Stromal cell of bone marrow (primary cell): ENCODE measurements at regions not wholly inside any gene's neighbourhood (a gene's known extent, or its start where the extent isn't known, plus 50 kb on each side); places are given as distances from the start of the nearest gene placed in this dataset.
"Not testable (repeated sequence)": the region's sequence is repeated elsewhere in the genome, so short reads cannot be mapped to it uniquely, and the experiment has no call there.

Experiments used
- DNase-seq: peaks from one replicate; pipeline ENCODE4 v3.0.0-alpha.2; 2012; ENCODE audit warnings: low read depth

DNA sequence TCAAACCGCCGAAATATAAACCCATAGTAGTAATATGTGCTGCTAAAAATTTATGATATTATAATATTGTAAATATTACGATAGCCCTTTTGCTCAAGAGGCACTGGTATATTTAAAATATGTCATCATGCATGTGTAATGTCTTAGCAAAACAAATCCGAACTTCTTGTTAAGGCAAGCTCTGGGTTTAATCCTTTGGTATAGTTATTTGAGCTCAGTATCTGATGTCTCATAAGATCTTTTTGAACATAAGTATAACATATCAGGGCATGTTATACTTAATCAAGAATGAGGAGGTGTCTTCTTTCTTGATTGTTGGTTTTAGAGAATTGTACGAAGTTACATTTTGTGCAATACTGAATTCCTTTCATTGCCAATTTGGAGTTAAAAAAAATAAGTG is 154.1 kb upstream of the CBLB start:
- DNase-seq, result no peak

DNA sequence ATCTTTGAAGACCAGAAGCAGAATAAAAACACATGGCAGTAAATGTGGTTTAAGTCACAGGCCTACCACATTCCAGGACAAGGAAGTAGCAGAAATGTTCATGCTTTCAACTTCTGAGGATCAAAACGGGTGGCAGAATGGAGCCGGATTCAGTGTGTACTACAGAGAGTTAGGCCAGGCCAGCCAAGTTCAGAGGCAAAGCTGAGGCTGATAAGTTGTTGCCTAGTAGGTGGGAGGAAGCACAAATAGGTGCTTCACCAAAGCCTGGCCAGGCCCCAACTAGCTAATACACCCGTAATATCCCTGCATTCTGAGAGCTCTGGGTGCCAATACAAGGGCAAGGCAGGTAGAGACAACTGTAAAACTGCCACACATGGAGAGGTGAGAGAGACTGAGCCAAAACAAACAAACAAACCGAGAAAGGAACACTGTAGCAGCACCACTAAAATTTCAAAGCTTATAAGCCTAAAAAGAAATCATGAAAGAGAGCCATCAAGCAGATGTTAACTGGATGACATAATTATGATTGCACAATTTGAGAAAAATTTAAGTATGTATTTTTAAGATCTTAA is 156.4 kb upstream of the CBLB start:
- DNase-seq, result no peak

DNA sequence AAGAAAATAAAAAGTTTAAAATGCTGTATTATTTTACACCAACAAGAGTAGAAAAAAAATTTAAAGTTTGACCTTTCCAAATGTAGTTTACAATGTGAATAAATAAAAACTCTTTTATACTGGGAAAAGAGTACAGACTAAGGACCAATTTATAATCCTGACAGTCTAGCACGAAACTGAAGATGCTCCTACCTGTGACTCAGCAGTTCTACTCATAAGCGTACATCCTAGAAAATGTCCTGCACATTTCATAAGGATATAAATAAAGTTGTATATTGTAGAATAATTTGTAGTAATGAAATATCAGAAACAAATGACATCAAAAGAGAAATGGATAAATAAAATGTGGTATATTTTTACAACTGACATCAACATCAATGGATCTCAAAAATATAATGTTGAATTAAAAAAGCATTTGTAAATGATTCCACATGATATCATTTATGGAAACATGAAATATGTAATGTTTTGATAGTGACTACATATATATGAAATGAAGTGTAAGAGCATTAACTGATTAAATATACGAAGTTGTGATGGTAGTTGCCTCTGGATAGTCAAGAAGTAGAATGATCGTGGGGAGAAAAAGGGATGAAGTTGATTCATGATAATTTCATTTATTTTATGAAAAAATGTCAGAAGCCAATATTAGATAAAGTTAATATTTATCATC is 161.3 kb upstream of the CBLB start:
- DNase-seq, result no peak

DNA sequence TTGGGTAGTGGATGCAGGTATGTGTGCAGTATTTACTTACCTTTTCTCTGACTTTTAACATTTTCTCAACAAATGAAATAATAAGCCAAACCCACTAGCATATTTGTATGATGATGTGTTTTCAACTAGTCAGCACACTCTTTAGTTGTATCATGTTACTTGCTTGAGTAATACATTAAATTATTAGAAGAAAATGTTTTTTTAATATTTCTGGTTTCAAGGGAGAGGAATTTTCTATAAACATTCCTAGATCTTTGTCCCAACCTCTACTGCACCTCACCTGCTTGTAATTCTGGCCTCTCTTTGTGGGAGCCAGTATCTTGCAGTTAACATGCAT is 161.8 kb upstream of the CBLB start:
- peak; percentile 28 for DNase-seq

DNA sequence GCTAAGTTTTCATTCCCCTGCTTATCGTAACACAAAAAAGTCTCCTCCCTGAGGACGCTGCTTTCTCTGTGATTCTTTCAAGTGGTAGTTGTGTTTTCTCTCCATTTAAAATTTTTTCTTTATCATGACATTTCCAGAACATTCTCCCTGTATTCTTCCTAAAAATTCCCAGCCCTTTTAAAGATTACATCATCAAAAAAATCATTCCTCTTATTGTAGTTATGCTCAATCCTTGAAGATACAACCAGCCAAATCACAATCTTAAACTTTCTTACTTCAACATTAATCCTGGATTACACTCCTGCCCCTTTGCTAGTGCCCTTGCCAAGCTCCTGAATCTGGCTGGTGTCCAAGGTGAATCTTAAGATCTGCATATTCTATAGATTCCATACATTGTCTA is 163.7 kb upstream of the CBLB start:
- no peak for DNase-seq

DNA sequence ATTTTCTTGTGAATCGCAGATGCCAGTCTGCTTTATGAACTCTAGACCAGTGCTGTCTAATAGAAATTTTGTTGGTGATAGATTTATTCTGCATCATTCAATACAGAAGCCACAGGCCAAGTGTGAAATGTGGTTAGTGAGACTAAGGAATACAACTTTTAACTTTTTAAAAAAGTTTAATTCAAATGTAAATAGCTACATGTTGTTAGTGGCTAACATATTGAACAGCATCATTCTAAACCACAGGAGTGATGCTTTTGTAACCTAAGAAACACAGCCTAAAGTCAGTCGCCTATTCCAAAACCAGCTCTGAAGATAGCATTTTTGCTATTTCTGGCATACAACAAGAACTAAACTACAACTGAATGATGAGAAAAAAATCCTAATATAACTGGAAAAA is 164.8 kb upstream of the CBLB start:
- no peak for DNase-seq

DNA sequence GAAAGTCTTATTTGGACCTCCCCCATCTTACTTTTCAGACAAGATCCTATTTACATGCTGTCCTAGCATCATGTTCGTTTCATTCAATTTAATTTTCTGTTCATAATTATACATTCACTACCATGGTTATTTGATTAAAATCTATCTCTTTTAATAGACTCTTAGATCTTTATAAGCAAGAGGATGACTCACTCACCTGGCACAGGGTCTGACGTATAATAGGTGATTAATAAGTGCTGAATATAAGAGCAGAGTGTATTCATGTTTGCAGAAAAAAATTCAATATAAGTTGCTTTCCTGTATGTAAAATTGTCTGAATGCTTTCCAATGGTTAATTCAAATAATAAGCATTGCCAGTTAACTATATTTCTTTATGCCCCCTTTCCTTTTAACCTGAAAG is 165.5 kb upstream of the CBLB start:
- DNase-seq, result no peak

DNA sequence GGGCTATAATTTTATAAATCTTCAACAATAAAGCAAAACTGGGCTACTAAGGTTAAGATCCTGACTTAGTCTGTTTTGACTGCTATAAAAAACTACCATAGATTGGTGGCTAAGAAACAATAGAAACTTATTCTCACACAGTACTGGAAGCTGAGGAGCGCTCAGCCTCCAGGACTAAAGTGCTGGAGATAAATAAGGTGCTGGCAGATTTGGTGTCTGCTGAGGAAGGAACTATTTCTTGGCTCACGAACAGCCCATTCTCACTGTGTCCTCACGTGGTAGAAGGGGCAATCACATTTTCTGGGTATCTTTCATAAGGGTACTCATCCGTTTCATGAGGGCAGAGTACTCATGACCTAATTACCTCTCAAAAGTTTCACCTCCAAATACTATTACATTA is 166.8 kb upstream of the CBLB start:
- DNase-seq, result no peak

DNA sequence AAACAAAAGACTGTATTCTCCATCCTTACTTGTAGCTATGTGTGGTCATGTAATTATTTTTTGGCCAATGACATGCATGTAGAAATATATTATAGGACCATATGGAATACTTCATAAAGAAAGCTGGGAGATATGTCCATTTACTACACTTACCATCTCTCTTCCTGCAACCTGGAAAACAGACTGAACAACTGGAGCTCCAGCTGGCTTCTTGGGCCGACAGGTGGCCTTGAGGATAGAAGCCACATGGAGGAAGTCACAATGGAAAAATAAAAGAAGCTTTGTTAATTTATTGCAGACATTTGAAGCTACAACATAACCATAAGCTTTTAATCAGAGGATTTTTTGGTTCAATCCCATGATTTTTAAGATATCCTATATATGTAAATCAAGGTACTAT is 167.9 kb upstream of the CBLB start:
- DNase-seq, result no peak

DNA sequence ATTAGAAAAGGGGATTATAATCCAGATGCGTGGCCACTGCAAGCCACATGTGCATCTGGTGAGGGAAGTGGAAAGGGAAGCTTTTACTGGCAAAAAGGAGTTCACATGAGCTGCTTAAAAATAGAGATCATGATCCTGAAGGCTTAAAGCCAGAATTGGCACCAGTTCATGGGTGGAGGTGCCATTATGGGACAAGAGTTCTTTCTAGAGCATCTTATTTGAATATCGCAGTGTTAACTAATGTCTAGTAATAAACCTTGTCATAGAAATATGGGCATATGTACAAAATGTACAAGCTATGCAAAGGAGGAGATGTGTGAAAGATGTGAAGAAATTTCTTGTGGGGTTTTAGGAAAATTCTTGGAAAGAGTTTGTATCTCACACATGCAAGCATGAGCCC is 178.4 kb upstream of the CBLB start:
- no peak for DNase-seq

DNA sequence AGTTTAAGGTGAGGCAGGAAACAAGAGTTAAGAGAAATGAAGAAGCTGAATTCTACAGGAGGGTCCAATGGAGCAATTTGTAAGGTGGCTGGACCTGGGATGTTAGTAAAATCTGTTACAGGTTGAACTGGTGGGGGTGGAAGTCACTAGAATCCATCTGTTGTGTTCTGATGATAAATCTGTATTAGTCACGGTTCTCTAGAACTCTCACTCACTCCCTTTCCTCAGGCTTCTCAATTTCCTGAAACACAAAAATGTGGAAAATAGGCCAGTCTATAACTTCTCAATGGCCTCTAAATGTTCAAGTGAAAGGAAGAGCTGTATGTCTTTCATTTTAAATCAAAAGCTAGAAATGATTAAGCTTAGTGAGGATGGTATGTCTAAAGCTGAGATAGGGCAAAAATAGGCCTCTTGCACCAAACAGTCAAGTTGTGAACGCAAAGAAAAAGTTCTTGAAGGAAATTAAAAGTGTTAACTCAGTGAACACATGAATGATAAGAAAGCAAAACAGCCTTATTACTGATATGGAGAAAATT is 180.2 kb upstream of the CBLB start:
- DNase-seq, result no peak

DNA sequence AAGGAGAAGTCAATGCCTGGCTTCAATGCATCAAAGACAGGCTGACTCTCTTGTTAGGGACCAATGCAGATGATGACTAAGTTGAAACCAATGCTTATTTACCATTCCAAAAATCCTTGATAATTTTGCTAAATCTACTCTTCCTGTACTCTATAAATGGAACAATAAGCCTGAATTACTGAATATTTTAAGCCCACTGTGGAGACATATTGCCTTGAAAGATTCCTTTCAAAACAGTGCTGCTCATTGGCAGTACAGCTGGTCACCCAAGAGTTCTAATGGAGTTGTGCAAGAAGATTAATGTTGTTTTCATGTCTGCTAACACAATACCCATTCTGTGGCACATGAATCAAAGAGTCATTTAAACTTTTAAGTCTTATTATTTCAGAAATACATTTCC is 181.0 kb upstream of the CBLB start:
- DNase-seq, result no peak

DNA sequence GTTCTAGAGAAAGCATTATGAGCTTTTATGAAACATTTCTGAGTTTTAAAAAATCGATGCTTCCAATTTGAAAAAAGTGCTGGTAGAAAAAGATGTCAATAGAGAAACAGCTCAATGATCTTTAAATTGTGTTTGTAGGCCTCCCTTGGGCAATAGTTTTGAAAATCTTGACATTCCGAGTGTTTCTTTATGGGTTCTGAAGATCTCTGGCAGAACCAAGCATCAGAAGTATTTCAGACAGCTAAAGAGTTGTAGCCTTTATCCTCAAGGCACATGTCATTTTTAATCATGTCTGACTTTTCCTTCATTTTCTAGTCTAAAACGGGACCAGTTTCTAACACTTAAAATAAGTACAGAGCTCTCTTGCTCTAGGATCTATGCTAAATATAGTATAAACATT is 188.1 kb upstream of the CBLB start:
- DNase-seq, result no peak

DNA sequence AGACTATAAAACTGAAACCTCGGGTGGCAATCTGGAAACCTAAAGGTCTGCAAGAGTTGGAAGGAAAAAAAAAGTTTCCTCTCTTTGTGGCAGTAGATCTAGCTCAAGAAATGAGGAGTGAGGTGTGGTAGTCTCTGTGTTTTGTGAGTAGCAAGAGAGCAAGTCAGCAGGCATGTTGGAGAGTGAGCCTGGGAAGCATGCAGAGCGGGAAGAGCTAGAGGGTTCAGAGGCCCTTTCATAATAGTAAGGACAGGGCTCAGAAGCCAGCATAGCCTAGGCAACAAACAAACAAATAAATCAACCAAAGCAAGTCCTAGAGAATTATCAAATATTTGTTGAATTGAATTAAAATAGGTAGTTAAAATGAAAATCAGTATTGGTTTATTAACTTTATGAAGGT is 189.7 kb upstream of the CBLB start:
- no peak for DNase-seq

DNA sequence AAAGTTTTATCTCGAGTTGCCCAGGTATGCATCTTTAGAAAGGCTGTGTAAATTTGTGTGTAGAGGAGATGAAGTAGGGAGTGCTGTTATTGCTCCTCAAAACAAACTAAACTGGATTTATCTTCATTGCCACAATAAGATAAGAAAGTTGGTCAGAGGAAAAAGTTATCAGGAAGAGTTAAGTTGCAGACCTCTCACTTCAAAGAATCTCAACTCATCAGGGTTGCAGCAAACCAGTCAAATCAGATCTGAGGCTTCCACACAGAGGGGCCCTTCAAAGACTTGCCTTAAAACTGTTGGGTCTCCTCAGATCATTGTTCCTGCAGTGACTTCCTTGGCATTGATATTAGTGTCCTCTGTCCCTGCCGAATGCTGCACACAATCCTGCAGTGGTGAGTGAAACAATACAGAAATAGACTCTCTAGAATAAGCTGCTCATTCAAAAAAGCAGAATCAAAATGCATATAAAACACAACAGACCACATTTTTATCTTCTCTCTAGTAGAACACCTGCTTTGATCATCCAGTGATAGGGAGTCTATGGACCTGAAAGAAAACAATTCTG is 191.2 kb upstream of the CBLB start:
- no peak for DNase-seq

DNA sequence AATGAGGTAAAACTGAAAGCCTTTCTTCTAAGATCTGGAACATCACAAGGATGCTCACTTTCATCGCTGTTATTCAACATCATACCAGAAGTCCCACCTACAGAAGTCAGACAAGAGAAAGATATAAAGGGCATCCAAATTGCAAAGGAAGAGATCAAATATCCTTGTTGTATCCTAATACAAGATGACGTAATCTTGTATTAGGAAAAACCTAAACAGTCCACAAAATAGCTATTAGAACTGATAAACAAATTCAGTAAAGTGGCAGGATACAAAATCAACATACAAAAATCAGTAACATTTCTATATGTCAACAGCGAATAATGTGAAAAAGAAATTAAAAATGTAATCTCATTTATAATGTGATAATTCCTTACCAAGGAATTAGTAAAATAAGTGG is 195.1 kb upstream of the CBLB start:
- DNase-seq, result no peak

DNA sequence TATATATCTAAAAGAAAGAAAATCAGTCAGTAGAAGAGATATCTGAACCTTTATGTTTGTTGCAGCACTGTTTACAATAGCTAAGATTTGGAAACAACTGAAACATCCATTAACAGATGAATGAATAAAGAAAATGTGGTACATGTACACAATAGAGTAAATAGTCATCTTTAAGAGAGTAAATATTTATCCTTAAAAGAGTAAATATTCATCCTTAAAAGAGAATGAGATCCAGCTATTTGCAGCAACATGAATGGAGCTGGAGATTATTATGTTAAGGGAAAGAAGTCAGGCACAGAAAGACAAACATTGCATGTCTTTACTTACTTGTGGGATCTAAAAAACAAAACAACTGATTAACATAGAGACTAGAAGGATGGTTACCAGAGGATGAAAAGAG is 197.0 kb upstream of the CBLB start:
- DNase-seq, result no peak

DNA sequence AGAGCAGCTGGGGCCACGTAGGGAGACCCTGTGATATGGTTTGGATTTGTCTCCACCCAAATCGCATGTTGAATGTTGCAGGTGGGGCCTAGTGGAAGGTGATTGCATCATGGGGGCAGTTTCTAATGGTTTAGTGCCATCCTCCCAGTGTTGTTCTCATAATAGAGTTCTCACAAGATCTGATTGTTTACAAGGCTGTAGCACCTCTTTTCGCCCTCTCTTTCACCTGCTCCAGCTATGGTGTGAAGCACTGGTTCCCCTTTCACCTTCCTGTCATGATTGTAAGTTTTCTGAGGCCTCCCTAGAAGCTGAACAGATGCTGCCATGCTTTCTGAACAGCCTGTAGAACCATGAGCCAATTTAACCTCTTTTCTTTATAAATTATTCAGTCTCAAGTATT is 198.9 kb upstream of the CBLB start:
- no peak for DNase-seq

DNA sequence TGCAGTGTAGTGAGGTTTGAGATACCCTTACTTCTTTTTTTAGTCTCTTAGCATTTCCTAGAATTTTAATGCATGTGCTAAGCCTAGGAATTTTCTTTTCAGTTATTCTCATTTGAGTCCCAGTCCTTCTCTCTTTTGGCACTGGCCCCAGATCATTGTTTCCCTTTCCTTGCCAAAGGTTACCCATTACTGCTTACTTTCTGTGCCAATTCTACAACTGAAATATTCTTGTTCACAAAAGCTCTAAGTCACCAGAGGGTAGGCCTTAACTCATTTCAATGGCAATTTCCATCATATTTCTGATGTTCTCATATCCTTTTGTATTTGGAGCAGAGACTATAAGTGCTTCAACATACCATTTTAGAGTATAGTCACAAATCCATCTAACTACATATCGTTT is 199.6 kb upstream of the CBLB start:
- peak; percentile 29 for DNase-seq

DNA sequence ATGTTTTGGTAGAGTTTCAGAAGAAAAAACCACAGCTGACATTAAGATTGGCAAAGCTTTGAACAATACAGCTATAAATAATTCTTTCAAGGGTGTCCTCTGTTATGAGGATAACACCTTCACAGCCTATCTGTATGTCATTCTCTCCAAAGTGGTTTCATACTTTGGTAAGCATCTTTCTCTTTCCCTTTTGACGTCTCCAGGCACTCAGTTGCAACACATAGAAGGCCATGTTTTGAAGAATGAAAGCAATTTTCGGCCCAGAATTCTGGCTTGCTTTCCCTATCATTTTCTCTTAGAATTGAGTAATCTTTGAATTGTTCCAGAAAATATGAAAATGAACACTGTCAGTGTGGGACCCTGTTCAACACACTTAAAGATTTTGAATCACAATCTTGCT is 200.0 kb upstream of the CBLB start:
- DNase-seq, result peak; percentile 62

DNA sequence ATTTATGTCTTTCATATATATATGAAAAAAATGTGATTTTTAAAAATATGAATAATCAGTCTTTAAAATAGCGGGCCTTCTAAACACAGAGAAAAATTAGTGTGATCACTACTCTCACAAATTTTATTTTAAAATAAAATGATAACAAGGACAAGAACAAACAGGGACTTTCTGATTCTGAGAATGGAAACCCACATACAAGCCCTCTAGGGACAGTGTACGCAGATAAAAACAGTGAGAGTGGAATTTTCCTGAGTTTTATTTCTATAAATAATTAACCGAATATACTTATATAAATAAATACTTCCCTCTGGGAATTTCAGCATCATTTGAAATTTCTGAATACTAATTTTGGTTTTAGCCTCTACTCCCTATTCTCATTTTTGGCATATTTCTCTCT is 201.4 kb upstream of the CBLB start:
- DNase-seq, result no peak

DNA sequence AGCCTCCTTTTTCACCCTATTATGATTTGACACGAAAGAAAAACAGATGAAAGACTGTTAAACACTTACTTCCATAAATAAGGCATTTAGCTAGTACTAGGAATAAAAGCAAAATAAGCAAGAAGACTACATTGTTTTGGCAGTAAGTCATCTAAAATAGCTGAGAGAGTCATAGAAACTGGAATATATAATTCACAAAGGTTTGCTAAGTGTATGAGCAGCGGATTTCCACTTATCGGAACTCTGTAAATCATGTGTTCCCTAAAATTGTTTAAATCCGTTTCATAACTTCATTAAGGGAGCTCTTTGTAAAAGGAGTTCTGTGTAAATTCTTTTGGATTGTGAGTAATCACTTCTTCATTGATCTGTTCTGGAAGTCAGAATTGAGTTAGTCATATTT is 202.5 kb upstream of the CBLB start:
- DNase-seq, result no peak

DNA sequence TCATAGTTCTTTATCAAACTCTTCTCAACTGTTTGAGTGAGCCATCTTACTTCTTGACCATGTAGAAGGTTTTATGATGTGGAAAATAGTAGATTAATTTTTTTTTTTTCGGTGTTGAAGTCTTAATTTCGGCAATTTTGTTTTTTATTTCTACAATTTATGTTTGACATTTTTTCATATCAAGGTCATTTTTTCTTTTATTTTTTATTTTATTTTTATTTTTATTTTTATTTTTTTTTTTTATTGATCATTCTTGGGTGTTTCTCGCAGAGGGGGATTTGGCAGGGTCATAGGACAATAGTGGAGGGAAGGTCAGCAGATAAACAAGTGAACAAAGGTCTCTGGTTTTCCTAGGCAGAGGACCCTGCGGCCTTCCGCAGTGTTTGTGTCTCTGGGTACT is 203.8 kb upstream of the CBLB start:
- DNase-seq, result not testable (repeated sequence)

DNA sequence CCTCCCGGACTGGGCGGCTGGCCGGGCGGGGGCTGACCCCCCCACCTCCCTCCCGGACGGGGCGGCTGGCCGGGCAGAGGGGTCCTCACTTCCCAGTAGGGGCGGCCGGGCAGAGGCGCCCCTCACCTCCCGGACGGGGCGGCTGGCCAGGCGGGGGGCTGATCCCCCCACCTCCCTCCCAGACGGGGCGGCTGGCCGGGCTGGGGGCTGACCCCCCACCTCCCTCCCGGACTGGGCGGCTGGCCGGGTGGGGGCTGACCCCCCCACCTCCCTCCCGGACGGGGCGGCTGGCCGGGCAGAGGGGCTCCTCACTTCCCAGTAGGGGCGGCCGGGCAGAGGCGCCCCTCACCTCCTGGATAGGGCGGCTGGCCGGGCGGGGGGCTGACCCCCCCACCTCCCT is 205.0 kb upstream of the CBLB start:
- not testable (repeated sequence) for DNase-seq
